GM23338 (cell line): ENCODE measurements at regions not wholly inside any gene's neighbourhood (a gene's known extent, or its start where the extent isn't known, plus 50 kb on each side); places are given as distances from the start of the nearest gene placed in this dataset.

ENCODE experiments used
- CREB1 ChIP-seq: fragments of 250-450 bp; sonication (Bioruptor Pico); IDR thresholded peaks from 2 replicates; pipeline ENCODE4 v1.5.0; 2020; ENCODE audit warnings: low read depth, mild to moderate bottlenecking, moderate library complexity
- EZH2 ChIP-seq: fragments of 200-600 bp; sonication (generic); IDR thresholded peaks from one replicate; pipeline ENCODE4 v1.8.0; 2017; ENCODE audit warnings: antibody characterized with exemption, mild to moderate bottlenecking, low read depth; ENCODE audit not compliant: unreplicated experiment
- EZH2phosphoT487 ChIP-seq: fragments of 200-600 bp; sonication (generic); IDR thresholded peaks from one replicate; pipeline ENCODE4 v1.8.1; 2018; ENCODE audit warnings: antibody characterized with exemption; ENCODE audit not compliant: unreplicated experiment
- JUNB ChIP-seq: IDR thresholded peaks from one replicate; pipeline ENCODE4 v1.6.1; 2016; ENCODE audit warnings: antibody characterized with exemption; ENCODE audit not compliant: unreplicated experiment
- NANOG ChIP-seq: IDR thresholded peaks from 2 replicates; pipeline ENCODE4 v1.6.1; 2016; ENCODE audit warnings: antibody characterized with exemption, borderline replicate concordance
- POLR2AphosphoS5 ChIP-seq: IDR thresholded peaks from 2 replicates; pipeline ENCODE4 v1.6.1; 2016; ENCODE audit warnings: antibody characterized with exemption, low read depth
- REST ChIP-seq: IDR thresholded peaks from one replicate; pipeline ENCODE4 v1.6.1; 2018; ENCODE audit warnings: antibody characterized with exemption; ENCODE audit not compliant: unreplicated experiment
- STAT1 ChIP-seq: IDR thresholded peaks from one replicate; pipeline ENCODE4 v1.6.1; 2016; ENCODE audit warnings: antibody characterized with exemption; ENCODE audit not compliant: unreplicated experiment
- ZNF114 ChIP-seq: fragments of 250-450 bp; sonication (Bioruptor Pico); IDR thresholded peaks from 2 replicates; pipeline ENCODE4 v1.5.0; 2020; ENCODE audit warnings: mild to moderate bottlenecking, moderate library complexity
- ZNF331 ChIP-seq: fragments of 250-450 bp; sonication (Bioruptor Pico); IDR thresholded peaks from 2 replicates; pipeline ENCODE4 v1.5.0; 2020; ENCODE audit warnings: low read depth, mild to moderate bottlenecking, moderate library complexity
- TF ChIP-seq, protein P1 (sequence below), 2 experiments: fragments of 200-600 bp in 1 of 2; sonication (generic) in 1 of 2; conservative IDR thresholded peaks; 2 replicates each; pipeline versions ENCODE4 v1.5.1 to v1.6.1; 2016 to 2017; ENCODE audit warnings: antibody characterized with exemption in 2 of 2, low read depth in 2 of 2, mild to moderate bottlenecking in 2 of 2, moderate library complexity in 1 of 2
- TF ChIP-seq, protein P2 (sequence below): IDR thresholded peaks from 2 replicates; pipeline ENCODE4 v1.6.1; 2016; ENCODE audit warnings: antibody characterized with exemption
- TF ChIP-seq, protein P3 (sequence below): fragments of 250-450 bp; sonication (Bioruptor Pico); IDR thresholded peaks from 2 replicates; pipeline ENCODE4 v1.5.0; 2020; ENCODE audit warnings: mild to moderate bottlenecking, moderate library complexity

DNA sequence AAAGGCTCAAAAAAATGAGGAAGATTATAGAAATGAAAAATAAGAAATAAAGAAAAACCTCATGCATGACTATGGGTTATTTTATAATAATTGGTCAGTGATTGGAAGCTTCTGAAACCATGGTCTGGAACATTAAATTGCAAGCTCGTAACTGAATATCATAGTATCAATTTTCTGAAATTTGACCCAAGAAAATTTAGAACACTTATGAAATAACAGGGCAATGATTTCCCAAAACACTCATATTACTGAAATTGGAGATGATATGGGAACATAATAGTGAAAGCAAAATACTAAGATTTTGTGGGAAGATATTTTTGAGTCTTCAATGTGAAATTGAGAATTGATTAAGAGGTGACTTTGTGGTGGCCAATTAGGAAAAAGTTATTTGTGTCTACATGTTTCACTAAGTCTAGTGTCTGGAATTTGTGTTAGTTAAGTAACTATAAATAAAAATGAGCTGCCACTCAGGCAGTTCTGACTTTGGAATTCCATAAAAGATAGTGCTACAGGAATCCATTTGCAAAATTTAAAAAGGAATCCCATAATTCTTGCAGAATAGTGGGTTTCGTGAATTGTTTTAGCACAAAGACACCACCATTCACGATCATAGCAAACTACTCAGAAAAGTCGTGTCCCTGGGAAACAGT is 603.0 kb downstream of the LMO7 start:
- TF ChIP-seq EZH2phosphoT487 (no peak), ZNF114 (CRISPR knock-in tag) (no peak), POLR2AphosphoS5 (no peak), STAT1 (no peak), EZH2 (no peak), REST (no peak), ZNF331 (CRISPR knock-in tag) (no peak), CREB1 (no peak), NANOG (no peak), JUNB (no peak)
- TF ChIP-seq, protein P1, sequence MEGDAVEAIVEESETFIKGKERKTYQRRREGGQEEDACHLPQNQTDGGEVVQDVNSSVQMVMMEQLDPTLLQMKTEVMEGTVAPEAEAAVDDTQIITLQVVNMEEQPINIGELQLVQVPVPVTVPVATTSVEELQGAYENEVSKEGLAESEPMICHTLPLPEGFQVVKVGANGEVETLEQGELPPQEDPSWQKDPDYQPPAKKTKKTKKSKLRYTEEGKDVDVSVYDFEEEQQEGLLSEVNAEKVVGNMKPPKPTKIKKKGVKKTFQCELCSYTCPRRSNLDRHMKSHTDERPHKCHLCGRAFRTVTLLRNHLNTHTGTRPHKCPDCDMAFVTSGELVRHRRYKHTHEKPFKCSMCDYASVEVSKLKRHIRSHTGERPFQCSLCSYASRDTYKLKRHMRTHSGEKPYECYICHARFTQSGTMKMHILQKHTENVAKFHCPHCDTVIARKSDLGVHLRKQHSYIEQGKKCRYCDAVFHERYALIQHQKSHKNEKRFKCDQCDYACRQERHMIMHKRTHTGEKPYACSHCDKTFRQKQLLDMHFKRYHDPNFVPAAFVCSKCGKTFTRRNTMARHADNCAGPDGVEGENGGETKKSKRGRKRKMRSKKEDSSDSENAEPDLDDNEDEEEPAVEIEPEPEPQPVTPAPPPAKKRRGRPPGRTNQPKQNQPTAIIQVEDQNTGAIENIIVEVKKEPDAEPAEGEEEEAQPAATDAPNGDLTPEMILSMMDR (conservative IDR thresholded peaks at IDR 0.05; ENCODE audit: low read depth in 2 of 2), result no peak
- TF ChIP-seq, protein P2, sequence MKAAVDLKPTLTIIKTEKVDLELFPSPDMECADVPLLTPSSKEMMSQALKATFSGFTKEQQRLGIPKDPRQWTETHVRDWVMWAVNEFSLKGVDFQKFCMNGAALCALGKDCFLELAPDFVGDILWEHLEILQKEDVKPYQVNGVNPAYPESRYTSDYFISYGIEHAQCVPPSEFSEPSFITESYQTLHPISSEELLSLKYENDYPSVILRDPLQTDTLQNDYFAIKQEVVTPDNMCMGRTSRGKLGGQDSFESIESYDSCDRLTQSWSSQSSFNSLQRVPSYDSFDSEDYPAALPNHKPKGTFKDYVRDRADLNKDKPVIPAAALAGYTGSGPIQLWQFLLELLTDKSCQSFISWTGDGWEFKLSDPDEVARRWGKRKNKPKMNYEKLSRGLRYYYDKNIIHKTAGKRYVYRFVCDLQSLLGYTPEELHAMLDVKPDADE, result no peak
- TF ChIP-seq, protein P3, sequence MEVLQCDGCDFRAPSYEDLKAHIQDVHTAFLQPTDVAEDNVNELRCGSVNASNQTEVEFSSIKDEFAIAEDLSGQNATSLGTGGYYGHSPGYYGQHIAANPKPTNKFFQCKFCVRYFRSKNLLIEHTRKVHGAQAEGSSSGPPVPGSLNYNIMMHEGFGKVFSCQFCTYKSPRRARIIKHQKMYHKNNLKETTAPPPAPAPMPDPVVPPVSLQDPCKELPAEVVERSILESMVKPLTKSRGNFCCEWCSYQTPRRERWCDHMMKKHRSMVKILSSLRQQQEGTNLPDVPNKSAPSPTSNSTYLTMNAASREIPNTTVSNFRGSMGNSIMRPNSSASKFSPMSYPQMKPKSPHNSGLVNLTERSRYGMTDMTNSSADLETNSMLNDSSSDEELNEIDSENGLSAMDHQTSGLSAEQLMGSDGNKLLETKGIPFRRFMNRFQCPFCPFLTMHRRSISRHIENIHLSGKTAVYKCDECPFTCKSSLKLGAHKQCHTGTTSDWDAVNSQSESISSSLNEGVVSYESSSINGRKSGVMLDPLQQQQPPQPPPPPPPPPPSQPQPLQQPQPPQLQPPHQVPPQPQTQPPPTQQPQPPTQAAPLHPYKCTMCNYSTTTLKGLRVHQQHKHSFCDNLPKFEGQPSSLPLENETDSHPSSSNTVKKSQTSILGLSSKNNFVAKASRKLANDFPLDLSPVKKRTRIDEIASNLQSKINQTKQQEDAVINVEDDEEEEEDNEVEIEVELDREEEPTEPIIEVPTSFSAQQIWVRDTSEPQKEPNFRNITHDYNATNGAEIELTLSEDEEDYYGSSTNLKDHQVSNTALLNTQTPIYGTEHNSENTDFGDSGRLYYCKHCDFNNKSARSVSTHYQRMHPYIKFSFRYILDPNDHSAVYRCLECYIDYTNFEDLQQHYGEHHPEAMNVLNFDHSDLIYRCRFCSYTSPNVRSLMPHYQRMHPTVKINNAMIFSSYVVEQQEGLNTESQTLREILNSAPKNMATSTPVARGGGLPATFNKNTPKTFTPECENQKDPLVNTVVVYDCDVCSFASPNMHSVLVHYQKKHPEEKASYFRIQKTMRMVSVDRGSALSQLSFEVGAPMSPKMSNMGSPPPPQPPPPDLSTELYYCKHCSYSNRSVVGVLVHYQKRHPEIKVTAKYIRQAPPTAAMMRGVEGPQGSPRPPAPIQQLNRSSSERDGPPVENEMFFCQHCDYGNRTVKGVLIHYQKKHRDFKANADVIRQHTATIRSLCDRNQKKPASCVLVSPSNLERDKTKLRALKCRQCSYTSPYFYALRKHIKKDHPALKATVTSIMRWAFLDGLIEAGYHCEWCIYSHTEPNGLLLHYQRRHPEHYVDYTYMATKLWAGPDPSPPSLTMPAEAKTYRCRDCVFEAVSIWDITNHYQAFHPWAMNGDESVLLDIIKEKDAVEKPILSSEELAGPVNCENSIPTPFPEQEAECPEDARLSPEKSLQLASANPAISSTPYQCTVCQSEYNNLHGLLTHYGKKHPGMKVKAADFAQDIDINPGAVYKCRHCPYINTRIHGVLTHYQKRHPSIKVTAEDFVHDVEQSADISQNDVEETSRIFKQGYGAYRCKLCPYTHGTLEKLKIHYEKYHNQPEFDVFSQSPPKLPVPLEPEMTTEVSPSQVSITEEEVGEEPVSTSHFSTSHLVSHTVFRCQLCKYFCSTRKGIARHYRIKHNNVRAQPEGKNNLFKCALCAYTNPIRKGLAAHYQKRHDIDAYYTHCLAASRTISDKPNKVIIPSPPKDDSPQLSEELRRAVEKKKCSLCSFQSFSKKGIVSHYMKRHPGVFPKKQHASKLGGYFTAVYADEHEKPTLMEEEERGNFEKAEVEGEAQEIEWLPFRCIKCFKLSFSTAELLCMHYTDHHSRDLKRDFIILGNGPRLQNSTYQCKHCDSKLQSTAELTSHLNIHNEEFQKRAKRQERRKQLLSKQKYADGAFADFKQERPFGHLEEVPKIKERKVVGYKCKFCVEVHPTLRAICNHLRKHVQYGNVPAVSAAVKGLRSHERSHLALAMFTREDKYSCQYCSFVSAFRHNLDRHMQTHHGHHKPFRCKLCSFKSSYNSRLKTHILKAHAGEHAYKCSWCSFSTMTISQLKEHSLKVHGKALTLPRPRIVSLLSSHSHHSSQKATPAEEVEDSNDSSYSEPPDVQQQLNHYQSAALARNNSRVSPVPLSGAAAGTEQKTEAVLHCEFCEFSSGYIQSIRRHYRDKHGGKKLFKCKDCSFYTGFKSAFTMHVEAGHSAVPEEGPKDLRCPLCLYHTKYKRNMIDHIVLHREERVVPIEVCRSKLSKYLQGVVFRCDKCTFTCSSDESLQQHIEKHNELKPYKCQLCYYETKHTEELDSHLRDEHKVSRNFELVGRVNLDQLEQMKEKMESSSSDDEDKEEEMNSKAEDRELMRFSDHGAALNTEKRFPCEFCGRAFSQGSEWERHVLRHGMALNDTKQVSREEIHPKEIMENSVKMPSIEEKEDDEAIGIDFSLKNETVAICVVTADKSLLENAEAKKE, result no peak
